Ammon's horn (tissue), 1 donor: ENCODE measurements at regions not wholly inside any gene's neighbourhood (a gene's known extent, or its start where the extent isn't known, plus 50 kb on each side); places are given as distances from the start of the nearest gene placed in this dataset.

ENCODE experiments used
- DNase-seq: peaks from one replicate; pipeline ENCODE4 v3.0.0-alpha.2; 2016; ENCODE audit warnings: low spot score

GRCh38 chr4:32148111-32148666 lies 1428.0 kb downstream of the PCDH7 start:
- no peak for DNase-seq

- DNase-seq = no peak
These were observed 1438.8 kb downstream of the PCDH7 start for GRCh38 chr4:32158961-32159360.

GRCh38 chr4:32161392-32161791 lies 1441.2 kb downstream of the PCDH7 start:
- no peak for DNase-seq

- DNase-seq = no peak
These were observed 1443.0 kb downstream of the PCDH7 start for GRCh38 chr4:32163125-32163524.

GRCh38 chr4:32169841-32170240 lies 1449.7 kb downstream of the PCDH7 start:
- no peak for DNase-seq

- DNase-seq = no peak
These were observed 1451.9 kb downstream of the PCDH7 start for GRCh38 chr4:32172086-32172485.

GRCh38 chr4:32172761-32173160 lies 1452.6 kb downstream of the PCDH7 start:
- no peak for DNase-seq

GRCh38 chr4:32180086-32180485 lies 1459.9 kb downstream of the PCDH7 start:
- DNase-seq = peak; percentile 12

- DNase-seq = no peak
These were observed 1464.0 kb downstream of the PCDH7 start for GRCh38 chr4:32184186-32184585.

- no peak for DNase-seq
These were observed 1469.0 kb downstream of the PCDH7 start for GRCh38 chr4:32189130-32189529.

GRCh38 chr4:32189788-32190187 lies 1469.6 kb downstream of the PCDH7 start:
- DNase-seq = no peak

GRCh38 chr4:32191961-32192360 lies 1471.8 kb downstream of the PCDH7 start:
- no peak for DNase-seq

- no peak for DNase-seq
These were observed 1472.2 kb downstream of the PCDH7 start for GRCh38 chr4:32192363-32192762.

GRCh38 chr4:32192991-32193390 lies 1472.8 kb downstream of the PCDH7 start:
- no peak for DNase-seq

- DNase-seq = no peak
These were observed 1477.0 kb downstream of the PCDH7 start for GRCh38 chr4:32196950-32197688.

- no peak for DNase-seq
These were observed 1479.5 kb downstream of the PCDH7 start for GRCh38 chr4:32199639-32200038.

GRCh38 chr4:32203340-32203739 lies 1483.2 kb downstream of the PCDH7 start:
- no peak for DNase-seq

- DNase-seq = no peak
These were observed 1486.6 kb downstream of the PCDH7 start for GRCh38 chr4:32206756-32207155.

- DNase-seq = no peak
These were observed 1487.3 kb downstream of the PCDH7 start for GRCh38 chr4:32207456-32207855.

GRCh38 chr4:32215277-32215676 lies 1495.1 kb downstream of the PCDH7 start:
- no peak for DNase-seq

- DNase-seq = no peak
These were observed 1496.3 kb downstream of the PCDH7 start for GRCh38 chr4:32216502-32216901.

- no peak for DNase-seq
These were observed 1499.3 kb downstream of the PCDH7 start for GRCh38 chr4:32219306-32220075.

GRCh38 chr4:32226204-32226603 lies 1506.0 kb downstream of the PCDH7 start:
- DNase-seq = no peak
